Activated CD4-positive, alpha-beta memory T cell treated with anti-CD3 and anti-CD28 coated beads, Interleukin-2, amount 10 ng/mL, durations not matched to agents 7 days and 5 days (primary cell): ENCODE measurements at regions not wholly inside any gene's neighbourhood (a gene's known extent, or its start where the extent isn't known, plus 50 kb on each side); places are given as distances from the start of the nearest gene placed in this dataset.

ENCODE experiments used
- CTCF ChIA-PET: fragments of 350-600 bp; sonication (Branson Sonifier 250); formaldehyde crosslinking; loops from one replicate; lab custom pipeline; 2021; ENCODE audit warnings: antibody characterized with exemption, inconsistent platforms; lab: Charles Lee
- POLR2A ChIA-PET: fragments of 350-600 bp; sonication (Branson Sonifier 250); formaldehyde crosslinking; loops from one replicate; lab custom pipeline; 2021; ENCODE audit warnings: antibody characterized with exemption; lab: Charles Lee
- DNase-seq: peaks from one replicate; pipeline ENCODE4 v3.0.0-alpha.2; 2020
- H3K27ac Mint-ChIP-seq: one replicate; pipeline ENCODE4 v1.8.0; 2021; ENCODE audit warnings: mild to moderate bottlenecking, mixed read lengths
- H3K27me3 Mint-ChIP-seq: one replicate; pipeline ENCODE4 v1.8.0; 2021; ENCODE audit warnings: mixed read lengths
- H3K36me3 Mint-ChIP-seq: one replicate; pipeline ENCODE4 v1.8.0; 2021; ENCODE audit warnings: low read depth, mixed read lengths
- H3K4me1 Mint-ChIP-seq: one replicate; pipeline ENCODE4 v1.8.0; 2021; ENCODE audit warnings: mixed read lengths
- H3K4me3 Mint-ChIP-seq: one replicate; pipeline ENCODE4 v1.8.0; 2021; ENCODE audit warnings: mild to moderate bottlenecking, mixed read lengths
- H3K9me3 Mint-ChIP-seq: one replicate; pipeline ENCODE4 v1.8.0; 2021; ENCODE audit warnings: mixed read lengths

DNA sequence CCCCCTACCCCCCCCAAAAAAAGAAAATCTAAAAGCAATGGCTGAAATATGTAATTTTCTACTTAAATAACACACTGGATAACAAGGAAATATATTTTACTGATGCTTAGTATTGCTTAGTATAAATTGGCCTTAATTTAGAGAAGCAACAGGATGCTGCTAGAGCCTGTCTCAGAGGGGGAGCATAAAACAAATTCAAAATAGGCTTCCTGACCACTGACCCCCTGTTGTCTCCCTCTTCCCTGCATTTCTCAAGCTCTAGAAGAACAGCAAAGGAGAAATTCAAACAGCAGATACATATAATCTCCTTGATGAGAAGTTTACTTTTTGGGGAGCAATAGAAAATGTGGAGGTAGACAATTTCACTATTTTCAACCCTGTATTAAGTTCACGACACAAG, 631.1 kb upstream of the GJE1 start:
- H3K36me3 Mint-ChIP-seq, result peaks cover 14% of the 10 kb centered on the region
- no peak for DNase-seq
- H3K27me3 Mint-ChIP-seq, result no peaks in the 10 kb centered on the region
- H3K27ac Mint-ChIP-seq, result no peak overlapping the region
- peaks cover 21% of the 10 kb centered on the region for H3K9me3 Mint-ChIP-seq
- ChIA-PET POLR2A (no interaction called here), CTCF (no interaction called here)
- no peaks in the 10 kb centered on the region for H3K4me1 Mint-ChIP-seq
- no peak overlapping the region for H3K4me3 Mint-ChIP-seq

DNA sequence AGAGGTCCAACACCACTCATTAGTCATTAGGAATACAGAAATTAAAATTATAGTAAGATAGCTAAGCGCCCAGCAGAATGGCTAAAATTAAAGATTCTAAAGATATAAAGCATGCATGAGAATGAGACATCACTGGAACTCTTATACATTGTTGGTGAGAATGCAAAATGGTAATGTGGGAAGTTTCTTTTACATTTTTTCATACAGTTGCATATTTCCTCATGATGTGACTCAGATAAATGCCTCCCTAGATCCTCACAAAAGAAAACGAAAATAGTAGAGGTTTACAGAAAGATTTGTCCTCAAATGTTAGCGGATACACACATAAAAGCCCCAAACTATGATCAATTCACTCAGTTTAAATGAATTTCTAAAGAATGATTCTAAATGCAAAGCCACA, 633.7 kb upstream of the GJE1 start:
- Mint-ChIP-seq H3K36me3 (peaks cover 4% of the 10 kb centered on the region), H3K9me3 (peaks cover 3% of the 10 kb centered on the region), H3K27ac (no peak overlapping the region), H3K27me3 (no peaks in the 10 kb centered on the region), H3K4me3 (no peak overlapping the region), H3K4me1 (no peaks in the 10 kb centered on the region)
- POLR2A ChIA-PET, result no interaction called here
- no peak for DNase-seq
- CTCF ChIA-PET, result no interaction called here

DNA sequence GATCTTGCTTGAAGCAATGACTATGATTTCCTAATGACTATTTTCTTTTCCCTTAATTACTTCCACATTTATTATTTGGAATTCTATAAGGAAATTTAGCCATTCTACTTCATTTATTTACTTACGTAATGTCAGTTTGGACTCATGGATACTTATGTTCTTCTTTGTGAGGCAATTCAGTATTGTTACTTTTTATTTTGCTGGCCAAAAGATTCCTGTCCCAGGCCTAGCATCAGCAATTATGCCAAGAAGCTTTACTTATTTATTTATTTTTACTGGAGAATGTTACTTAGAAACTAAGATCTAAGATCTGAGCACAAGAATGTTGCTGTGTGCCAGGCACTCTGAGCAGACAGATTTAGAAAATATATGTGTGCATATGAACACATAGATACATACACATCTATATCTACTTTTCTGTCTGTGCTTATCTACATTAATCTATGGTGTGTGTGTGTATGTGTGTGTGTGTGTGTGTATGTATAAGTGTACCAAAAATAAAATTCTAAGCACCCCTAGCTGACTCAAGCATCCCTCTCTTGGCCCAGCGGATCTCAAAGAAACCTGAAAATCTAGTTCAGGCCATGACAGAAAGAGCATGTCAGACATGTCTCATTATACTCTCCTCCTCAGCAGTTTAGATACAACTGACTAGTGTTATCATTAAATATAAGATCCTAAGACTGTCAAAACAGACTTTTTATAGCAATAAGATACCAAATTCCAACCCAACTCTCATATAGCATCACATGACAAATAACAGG, 640.0 kb upstream of the GJE1 start:
- CTCF ChIA-PET, result no interaction called here
- H3K27me3 Mint-ChIP-seq, result no peaks in the 10 kb centered on the region
- peaks cover 6% of the 10 kb centered on the region for H3K4me1 Mint-ChIP-seq
- H3K4me3 Mint-ChIP-seq, result no peak overlapping the region
- H3K36me3 Mint-ChIP-seq, result peaks cover 2% of the 10 kb centered on the region
- POLR2A ChIA-PET, result no interaction called here
- peaks cover 11% of the 10 kb centered on the region for H3K9me3 Mint-ChIP-seq
- no peak overlapping the region for H3K27ac Mint-ChIP-seq
- DNase-seq, result no peak

DNA sequence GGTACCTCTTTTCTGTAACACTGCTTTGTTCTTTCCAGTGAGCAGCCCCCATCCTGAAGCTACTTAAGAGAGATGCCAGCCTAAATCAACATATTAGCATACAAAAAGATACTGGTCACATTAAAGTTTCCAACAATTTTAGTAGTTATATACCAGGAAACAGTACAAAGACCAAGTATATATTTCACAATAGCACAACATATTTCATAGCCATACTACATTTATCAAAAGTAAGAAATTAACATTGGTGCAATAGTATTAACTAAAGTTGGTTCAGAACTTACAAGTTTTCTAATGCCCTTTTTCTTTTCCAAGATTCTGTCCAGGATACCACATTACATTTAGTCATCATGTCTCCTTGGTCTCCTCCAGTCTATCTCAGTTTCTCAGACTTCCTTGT, 641.0 kb upstream of the GJE1 start:
- ChIA-PET POLR2A (no interaction called here), CTCF (no interaction called here)
- no peak overlapping the region for H3K4me3 Mint-ChIP-seq
- peaks cover 10% of the 10 kb centered on the region for H3K9me3 Mint-ChIP-seq
- peaks cover 9% of the 10 kb centered on the region for H3K4me1 Mint-ChIP-seq
- H3K27ac Mint-ChIP-seq, result no peak overlapping the region
- no peaks in the 10 kb centered on the region for H3K27me3 Mint-ChIP-seq
- no peak for DNase-seq
- peaks cover 4% of the 10 kb centered on the region for H3K36me3 Mint-ChIP-seq

DNA sequence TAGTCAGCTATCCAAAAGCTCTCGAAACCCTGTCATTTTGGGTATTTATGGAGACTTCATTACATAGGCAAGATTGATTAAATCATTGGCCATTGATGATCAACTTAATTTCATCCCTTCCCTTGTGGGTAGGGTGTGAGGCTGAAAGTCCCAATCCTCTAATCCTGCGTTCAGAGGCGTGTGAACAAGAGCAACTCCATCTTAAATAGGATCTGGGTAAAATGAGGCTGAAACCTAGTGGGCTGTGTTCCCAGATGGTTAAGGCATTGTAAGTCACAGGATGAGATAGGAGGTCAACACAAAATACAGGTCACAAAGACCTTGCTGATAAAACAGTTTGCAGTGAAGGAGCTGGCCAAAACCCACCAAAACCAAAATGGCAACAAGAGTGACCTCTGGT, 641.7 kb upstream of the GJE1 start:
- ChIA-PET POLR2A (no interaction called here), CTCF (no interaction called here)
- Mint-ChIP-seq H3K4me3 (no peak overlapping the region), H3K4me1 (peaks cover 13% of the 10 kb centered on the region), H3K9me3 (peaks cover 12% of the 10 kb centered on the region), H3K27me3 (no peaks in the 10 kb centered on the region), H3K36me3 (peaks cover 7% of the 10 kb centered on the region), H3K27ac (no peak overlapping the region)
- DNase-seq, result no peak

DNA sequence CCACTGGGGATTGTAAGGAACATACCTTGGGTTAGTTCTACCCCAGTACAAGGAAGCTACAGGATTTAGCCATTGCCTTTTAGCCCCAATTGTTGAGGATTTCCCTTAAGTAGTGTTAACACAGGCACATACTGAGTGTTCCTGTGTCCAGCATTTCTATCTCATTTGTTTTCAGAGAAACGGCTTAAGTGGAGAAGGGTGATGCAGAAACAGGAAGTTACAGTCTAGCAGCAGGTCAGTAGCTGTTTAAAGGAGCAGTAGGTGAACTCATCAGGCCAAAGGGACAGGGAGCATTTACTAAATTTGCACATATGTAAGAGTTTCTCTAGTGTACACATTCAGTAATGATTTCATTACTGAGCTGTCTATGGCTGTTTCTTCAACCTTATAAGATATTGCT, 644.2 kb upstream of the GJE1 start:
- POLR2A ChIA-PET, result no interaction called here
- DNase-seq, result no peak
- Mint-ChIP-seq H3K9me3 (peaks cover 18% of the 10 kb centered on the region), H3K27ac (peak overlapping the region; percentile 24), H3K27me3 (no peaks in the 10 kb centered on the region), H3K36me3 (peaks cover 19% of the 10 kb centered on the region), H3K4me1 (peaks cover 36% of the 10 kb centered on the region), H3K4me3 (no peak overlapping the region)
- CTCF ChIA-PET, result no interaction called here

DNA sequence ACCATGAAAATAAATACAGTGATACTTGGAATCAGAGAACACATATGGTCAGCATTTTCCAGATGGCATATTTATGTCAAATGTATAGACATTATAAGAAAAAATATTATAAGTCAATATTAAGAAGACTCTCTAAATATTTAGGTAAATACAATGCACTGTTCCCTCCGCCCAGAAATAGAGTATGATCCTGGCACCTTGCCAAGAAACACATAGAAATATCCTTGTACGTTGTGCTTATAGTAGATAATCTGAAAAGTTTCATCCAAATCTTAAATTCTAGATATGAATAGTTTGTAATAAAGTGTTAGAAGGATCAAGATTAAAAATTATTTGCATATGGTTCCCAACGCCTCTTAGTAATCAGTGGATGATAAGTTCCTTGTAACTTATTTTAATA, 645.8 kb upstream of the GJE1 start:
- ChIA-PET CTCF (interaction anchor here (1.2 kb wide), 1 partner anchor 9 kb away, joined by 4 read pairs; no protein-coding TSS in a partner anchor), POLR2A (no interaction called here)
- Mint-ChIP-seq H3K27ac (no peak overlapping the region), H3K36me3 (peaks cover 21% of the 10 kb centered on the region), H3K4me1 (peaks cover 45% of the 10 kb centered on the region), H3K9me3 (peaks cover 18% of the 10 kb centered on the region), H3K27me3 (no peaks in the 10 kb centered on the region), H3K4me3 (no peak overlapping the region)
- DNase-seq, result no peak

DNA sequence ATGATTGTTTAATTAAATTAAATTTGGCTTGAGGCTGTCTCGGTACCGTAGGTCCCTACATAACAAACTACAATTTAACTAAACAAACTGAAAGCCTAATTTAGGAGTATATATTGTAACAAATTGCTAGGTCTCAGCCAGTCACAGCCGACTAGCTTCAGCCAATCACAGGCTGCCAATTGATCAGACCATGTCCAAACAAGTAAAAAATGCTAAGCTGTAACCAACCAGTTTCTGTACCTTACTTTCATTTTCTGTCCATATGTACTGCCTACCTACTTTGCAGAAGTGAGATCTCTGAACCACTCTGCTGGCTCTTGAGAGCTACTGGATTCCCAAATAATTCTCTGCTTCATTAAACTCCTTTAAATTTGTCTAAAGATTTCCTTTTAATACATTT, 648.0 kb upstream of the GJE1 start:
- no peaks in the 10 kb centered on the region for H3K27me3 Mint-ChIP-seq
- peaks cover 14% of the 10 kb centered on the region for H3K9me3 Mint-ChIP-seq
- DNase-seq, result peak; percentile 54
- no peak overlapping the region for H3K4me3 Mint-ChIP-seq
- H3K27ac Mint-ChIP-seq, result peak overlapping the region; percentile 95
- peaks cover 29% of the 10 kb centered on the region for H3K36me3 Mint-ChIP-seq
- peaks cover 50% of the 10 kb centered on the region for H3K4me1 Mint-ChIP-seq
- ChIA-PET POLR2A (interaction anchor here (0.5 to 2.5 kb wide), 5 partner anchors 11 to 157 kb away, joined by 3 to 12 read pairs (median 3); no protein-coding TSS in a partner anchor), CTCF (interaction anchor here (1.8 kb wide), 1 partner anchor 11 kb away, joined by 8 read pairs; no protein-coding TSS in a partner anchor)

DNA sequence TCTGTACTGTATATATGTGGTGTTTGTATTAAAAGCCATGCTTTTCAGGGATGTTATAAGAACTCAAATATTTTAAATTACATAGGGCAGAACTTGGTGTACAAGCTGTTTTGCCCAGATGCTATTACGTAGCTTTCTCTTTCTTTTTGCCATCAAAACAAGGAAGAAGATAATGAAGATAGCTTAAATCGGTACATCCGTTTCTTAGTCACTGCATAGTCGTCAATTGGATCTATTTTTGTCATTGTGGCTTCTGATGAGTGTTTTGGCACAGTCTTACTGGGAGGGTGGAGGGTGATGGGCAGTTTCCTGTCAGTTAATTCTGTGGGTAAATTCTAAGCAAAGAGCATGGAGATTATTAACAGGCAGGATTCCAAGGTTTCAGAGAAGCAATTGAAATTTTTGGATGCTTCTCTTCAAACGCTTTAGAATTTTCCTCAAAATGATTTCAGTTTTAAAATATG, 649.1 kb upstream of the GJE1 start:
- DNase-seq, result peak; percentile 68
- Mint-ChIP-seq H3K27ac (peak overlapping the region; percentile 95), H3K4me3 (peak overlapping the region; percentile 65), H3K27me3 (no peaks in the 10 kb centered on the region), H3K4me1 (peaks cover 49% of the 10 kb centered on the region), H3K9me3 (peaks cover 15% of the 10 kb centered on the region), H3K36me3 (peaks cover 34% of the 10 kb centered on the region)
- ChIA-PET CTCF (interaction anchor here (0.6 to 1.8 kb wide), 3 partner anchors 12 to 99 kb away, joined by 3 to 8 read pairs (median 3); no protein-coding TSS in a partner anchor), POLR2A (interaction anchor here (0.9 to 2.5 kb wide), 5 partner anchors 12 to 78 kb away, joined by 3 to 12 read pairs (median 6); no protein-coding TSS in a partner anchor)

DNA sequence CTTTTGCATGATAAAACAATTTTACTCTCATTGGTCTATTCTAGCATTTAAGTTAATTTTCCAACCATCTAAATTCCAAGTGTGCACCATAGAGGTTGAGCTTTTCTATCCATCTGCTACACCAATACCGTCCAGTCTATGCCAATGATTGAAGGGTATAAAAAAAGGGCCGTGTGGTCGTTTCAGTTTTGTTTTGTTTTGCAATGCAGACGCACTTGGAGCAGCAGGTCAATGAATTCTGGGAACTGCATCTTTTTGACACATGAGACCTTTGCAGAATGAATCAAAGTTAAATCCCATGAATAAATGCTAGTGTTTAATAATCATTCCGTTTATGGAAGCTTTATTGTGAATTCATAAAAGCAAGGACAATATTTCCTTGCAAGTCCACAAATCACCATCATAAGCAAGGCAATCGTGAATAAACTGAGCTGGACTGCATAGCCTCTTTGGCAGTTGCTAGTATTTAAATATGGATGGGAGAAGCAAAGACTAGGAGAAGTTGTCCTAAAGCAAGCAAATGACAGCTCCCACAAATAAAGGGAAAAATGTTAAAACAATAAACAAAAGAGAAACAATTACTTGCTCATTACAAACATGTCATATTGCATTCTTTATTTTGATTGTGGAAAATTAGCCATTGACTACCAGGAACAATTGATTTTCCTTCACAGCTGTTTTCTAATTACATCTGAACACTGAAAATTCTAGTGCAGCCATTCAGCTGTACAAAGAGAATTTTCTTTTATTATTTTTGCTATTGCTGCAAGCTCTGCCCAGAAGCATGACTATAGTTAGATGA, 649.7 kb upstream of the GJE1 start:
- Mint-ChIP-seq H3K4me1 (peaks cover 43% of the 10 kb centered on the region), H3K36me3 (peaks cover 34% of the 10 kb centered on the region), H3K27me3 (no peaks in the 10 kb centered on the region), H3K27ac (peak overlapping the region; percentile 95), H3K9me3 (peaks cover 15% of the 10 kb centered on the region), H3K4me3 (peak overlapping the region; percentile 65)
- ChIA-PET CTCF (interaction anchor here (1.2 to 1.8 kb wide), 2 partner anchors 13 to 14 kb away, joined by 3 to 8 read pairs; no protein-coding TSS in a partner anchor), POLR2A (interaction anchor here (0.9 to 2.5 kb wide), 5 partner anchors 12 to 79 kb away, joined by 3 to 12 read pairs (median 6); no protein-coding TSS in a partner anchor)
- DNase-seq, result no peak

DNA sequence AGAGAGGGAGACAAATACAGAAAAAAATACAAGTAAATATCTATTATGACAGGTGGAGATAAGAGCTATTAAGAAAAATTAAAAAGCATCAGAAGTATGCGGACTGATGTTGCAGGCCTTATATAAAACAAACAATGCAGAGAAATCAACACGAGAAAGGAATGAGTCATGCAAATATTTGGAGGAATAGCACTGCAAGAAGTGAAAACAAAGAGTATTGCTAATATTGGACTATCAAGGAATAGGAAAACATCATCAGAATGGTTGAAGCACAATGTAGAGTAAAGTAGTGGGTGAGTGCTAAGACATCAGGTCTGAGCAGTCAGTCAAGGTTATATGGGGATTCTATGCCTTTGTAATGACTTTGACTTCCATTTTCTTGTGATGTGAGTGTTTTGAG, 657.5 kb upstream of the GJE1 start:
- peaks cover 4% of the 10 kb centered on the region for H3K9me3 Mint-ChIP-seq
- peaks cover 14% of the 10 kb centered on the region for H3K36me3 Mint-ChIP-seq
- H3K4me3 Mint-ChIP-seq, result no peak overlapping the region
- no peak overlapping the region for H3K27ac Mint-ChIP-seq
- no peaks in the 10 kb centered on the region for H3K27me3 Mint-ChIP-seq
- peaks cover 6% of the 10 kb centered on the region for H3K4me1 Mint-ChIP-seq
- DNase-seq, result no peak
- POLR2A ChIA-PET, result no interaction called here
- CTCF ChIA-PET, result no interaction called here

DNA sequence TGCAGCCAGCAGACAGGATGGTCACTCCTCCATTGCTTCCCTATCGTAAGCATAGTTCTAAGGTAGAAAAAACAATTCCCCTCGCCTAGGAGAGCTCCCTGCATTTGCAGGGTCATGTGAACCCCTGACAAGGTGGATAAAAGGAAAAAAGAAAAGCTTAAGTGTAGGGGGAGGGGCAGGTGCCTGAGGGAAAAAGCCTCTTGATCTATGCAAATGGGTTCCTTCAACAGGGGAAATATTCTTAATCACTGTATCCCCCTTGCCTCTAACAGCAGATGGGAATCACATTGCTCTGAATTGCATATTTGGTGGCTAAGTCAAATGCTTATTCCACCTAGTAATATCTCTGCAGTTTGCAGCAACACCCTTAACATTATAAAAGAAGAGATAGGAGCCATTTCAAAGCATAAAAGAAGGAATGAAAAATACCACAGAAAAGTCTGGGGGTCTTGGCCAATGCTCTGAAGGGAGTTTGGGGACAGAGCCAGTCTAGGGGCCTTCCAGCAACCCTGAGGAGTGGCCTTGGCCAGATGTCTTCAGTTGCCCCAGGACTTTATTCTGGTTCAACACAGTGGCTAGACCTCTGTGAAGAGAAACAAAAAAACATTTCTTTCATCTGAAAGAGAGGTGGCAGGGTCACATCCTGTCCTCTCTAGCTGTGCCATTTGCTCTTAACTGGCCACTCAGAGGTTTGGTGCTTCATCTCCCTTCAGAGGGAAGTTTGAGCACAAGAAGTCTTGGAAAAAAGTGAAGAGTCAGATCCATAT, 660.4 kb upstream of the GJE1 start:
- peaks cover 7% of the 10 kb centered on the region for H3K36me3 Mint-ChIP-seq
- POLR2A ChIA-PET, result interaction anchor here (3.0 kb wide), 1 partner anchor 11 kb away, joined by 10 read pairs; no protein-coding TSS in a partner anchor
- H3K4me3 Mint-ChIP-seq, result no peak overlapping the region
- H3K27me3 Mint-ChIP-seq, result no peaks in the 10 kb centered on the region
- peaks cover 2% of the 10 kb centered on the region for H3K9me3 Mint-ChIP-seq
- DNase-seq, result no peak
- no peak overlapping the region for H3K27ac Mint-ChIP-seq
- CTCF ChIA-PET, result no interaction called here
- H3K4me1 Mint-ChIP-seq, result peaks cover 6% of the 10 kb centered on the region
